ENCODE measurements at regions not wholly inside any gene's neighbourhood (a gene's known extent, or its start where the extent isn't known, plus 50 kb on each side); places are given as distances from the start of the nearest gene placed in this dataset.

GRCh38 chr14:36035675-36036074 lies 140.8 kb downstream of the PTCSC3 start:
- TF ChIP-seq CTCF (conservative IDR thresholded peaks at IDR 0.05; ENCODE audit: low read depth, low read length) = no peak
- no peak for TF ChIP-seq EZH2 (IDR thresholded peaks at IDR 0.05; ENCODE audit: low read length, unreplicated experiment)
- TF ChIP-seq EZH2phosphoT487 (IDR thresholded peaks at IDR 0.05; ENCODE audit: borderline replicate concordance, low read length) = no peak
